ENCODE measurements at regions not wholly inside any gene's neighbourhood (a gene's known extent, or its start where the extent isn't known, plus 50 kb on each side); places are given as distances from the start of the nearest gene placed in this dataset.

DNA sequence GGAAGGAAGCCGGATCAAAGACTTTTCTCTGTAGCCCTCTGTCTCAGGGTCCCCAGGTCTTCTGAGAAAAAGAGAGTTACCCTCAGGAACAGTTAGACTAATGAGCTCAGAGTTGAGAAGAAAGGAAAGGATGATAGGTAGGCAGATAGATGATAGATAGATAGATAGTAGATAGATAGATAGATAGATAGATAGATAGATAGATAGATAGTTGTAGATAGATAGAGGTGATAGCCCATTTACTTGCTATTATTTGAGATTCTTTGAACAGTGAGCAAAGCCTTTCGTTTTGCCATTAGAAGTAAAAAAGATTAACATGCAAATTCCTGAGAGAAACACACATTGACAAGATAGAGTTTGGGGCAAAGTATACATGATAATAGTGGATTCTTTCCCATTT, 86.9 kb upstream of the KIT start:
- ATAC-seq (ENCODE audit: low FRiP score in 2 of 2) = no peak
- Histone ChIP-seq H3K4me1 (peaks cover 0 to 4% (median 0%) of the 10 kb centered on the region in 4 donors), H3K27ac (no peak overlapping the region), H3K4me3 (no peak overlapping the region), H3K36me3 (no peaks in the 10 kb centered on the region), H3K27me3 (no peaks in the 10 kb centered on the region), H3K9me3 (no peaks in the 10 kb centered on the region)
- TF ChIP-seq POLR2AphosphoS5 (IDR thresholded peaks at IDR 0.05) = no peak
- TF ChIP-seq, protein P1, sequence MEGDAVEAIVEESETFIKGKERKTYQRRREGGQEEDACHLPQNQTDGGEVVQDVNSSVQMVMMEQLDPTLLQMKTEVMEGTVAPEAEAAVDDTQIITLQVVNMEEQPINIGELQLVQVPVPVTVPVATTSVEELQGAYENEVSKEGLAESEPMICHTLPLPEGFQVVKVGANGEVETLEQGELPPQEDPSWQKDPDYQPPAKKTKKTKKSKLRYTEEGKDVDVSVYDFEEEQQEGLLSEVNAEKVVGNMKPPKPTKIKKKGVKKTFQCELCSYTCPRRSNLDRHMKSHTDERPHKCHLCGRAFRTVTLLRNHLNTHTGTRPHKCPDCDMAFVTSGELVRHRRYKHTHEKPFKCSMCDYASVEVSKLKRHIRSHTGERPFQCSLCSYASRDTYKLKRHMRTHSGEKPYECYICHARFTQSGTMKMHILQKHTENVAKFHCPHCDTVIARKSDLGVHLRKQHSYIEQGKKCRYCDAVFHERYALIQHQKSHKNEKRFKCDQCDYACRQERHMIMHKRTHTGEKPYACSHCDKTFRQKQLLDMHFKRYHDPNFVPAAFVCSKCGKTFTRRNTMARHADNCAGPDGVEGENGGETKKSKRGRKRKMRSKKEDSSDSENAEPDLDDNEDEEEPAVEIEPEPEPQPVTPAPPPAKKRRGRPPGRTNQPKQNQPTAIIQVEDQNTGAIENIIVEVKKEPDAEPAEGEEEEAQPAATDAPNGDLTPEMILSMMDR (IDR thresholded peaks at IDR 0.05) = no peak
- TF ChIP-seq EP300 (IDR thresholded peaks at IDR 0.05) = no peak
- TF ChIP-seq POLR2A (IDR thresholded peaks at IDR 0.05) = no peak
- 74 to 78% methylated on average over 2 of the region's 2 CpGs for WGBS, 2 donors
- no peak for DNase-seq

DNA sequence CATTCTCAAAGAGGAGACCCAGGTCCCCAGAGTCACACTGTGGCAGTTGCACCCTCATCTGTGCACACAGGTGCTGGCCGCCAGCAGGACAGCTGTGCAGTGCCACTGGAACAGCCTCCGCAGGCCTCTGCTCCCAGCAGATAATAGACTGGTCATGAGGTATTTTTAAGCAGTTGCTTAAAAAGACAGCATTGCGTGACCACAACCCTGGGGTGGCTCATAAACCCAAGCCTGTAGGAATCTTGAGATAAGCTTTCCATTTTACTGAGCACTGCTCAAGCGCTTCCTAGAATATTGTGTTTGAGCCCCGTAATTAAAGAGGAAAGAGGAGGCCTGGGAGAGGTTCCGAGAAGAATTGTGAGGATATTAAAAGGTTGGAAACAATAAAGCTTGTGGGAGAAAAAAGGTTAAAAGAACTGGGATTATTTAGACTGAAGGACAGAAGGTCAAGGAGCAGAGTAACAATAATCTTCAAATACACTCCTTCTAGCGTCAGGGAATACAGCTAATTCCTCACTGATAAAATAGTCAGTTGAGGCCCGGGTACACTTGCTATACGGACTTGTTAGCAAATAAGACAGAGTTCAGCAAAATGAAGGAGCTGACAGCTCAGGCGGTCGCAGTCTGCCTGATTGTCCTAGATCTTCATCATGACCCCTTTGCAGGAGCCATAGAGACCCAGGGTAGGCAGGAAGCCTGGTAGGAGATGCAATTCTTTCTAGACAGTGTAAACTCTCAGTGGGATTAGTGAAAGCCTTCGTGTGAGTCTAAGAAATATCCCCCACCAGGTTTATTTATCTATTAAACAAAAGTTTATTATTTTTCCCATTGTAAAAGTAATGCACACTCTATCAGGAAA, 86.2 kb upstream of the KIT start:
- Histone ChIP-seq H3K4me1 (peaks cover 0 to 4% (median 0%) of the 10 kb centered on the region in 4 donors), H3K27me3 (no peaks in the 10 kb centered on the region), H3K4me3 (no peak overlapping the region), H3K36me3 (no peaks in the 10 kb centered on the region), H3K9me3 (no peaks in the 10 kb centered on the region), H3K27ac (no peak overlapping the region)
- ATAC-seq (ENCODE audit: low FRiP score in 2 of 2) (no peak), DNase-seq (peak in 1 of 2 donors; percentile 27)
- no peak for TF ChIP-seq POLR2A (IDR thresholded peaks at IDR 0.05)
- TF ChIP-seq, protein P1 (IDR thresholded peaks at IDR 0.05) = no peak
- TF ChIP-seq POLR2AphosphoS5 (IDR thresholded peaks at IDR 0.05) = no peak
- TF ChIP-seq EP300 (IDR thresholded peaks at IDR 0.05) = no peak
- 81 to 84% methylated on average over 11 to 12 of the region's 12 CpGs for WGBS, 2 donors

DNA sequence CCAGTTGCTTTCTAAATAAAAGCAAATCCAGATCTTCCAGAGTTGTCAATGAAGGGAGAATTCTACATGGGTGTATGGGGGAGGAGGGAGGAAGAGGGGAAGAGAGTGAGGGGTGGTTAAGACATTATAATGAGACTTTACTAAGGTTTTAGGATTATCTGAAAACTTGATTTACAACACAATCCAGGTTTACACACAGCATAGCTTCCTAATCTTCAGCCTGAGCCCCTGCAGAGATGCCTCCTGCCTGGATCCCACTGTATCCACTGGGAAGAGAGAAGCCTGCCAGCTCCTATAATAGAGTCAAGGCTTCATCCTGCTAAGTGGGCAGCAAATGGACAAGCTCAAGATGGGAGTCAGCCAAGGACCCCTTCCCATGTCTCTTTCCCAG, 85.6 kb upstream of the KIT start:
- H3K27ac ChIP-seq = no peak overlapping the region
- no peaks in the 10 kb centered on the region for H3K27me3 ChIP-seq
- H3K4me3 ChIP-seq = no peak overlapping the region
- ATAC-seq (ENCODE audit: low FRiP score in 2 of 2) = no peak
- TF ChIP-seq POLR2A (IDR thresholded peaks at IDR 0.05) (no peak), POLR2AphosphoS5 (IDR thresholded peaks at IDR 0.05) (no peak), EP300 (IDR thresholded peaks at IDR 0.05) (no peak)
- TF ChIP-seq, protein P1 (IDR thresholded peaks at IDR 0.05) = no peak
- no peaks in the 10 kb centered on the region for H3K9me3 ChIP-seq
- H3K4me1 ChIP-seq = peaks cover 0 to 4% (median 0%) of the 10 kb centered on the region in 4 donors
- no peaks in the 10 kb centered on the region for H3K36me3 ChIP-seq
- no peak for DNase-seq

DNA sequence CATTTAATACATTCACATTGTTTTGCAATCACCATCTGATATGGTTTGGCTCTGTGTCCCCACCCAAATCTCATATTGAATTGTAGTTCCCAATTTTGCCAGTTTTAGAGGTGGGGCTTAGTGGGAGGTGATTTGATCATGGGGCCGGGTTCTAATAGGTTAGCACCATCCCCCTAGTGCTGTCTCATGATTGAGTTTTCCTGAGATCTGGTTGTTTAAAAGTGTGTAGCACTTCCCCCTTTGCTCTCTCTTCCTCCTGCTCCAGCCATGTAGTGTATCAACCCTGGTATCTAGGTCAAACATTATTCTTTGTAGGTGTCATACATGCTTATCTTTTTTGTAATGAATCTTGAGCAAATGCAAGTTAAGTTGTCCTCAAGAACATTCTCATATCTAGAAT, 83.3 kb upstream of the KIT start:
- Histone ChIP-seq H3K4me1 (no peaks in the 10 kb centered on the region), H3K4me3 (no peak overlapping the region), H3K9me3 (no peaks in the 10 kb centered on the region), H3K27me3 (no peaks in the 10 kb centered on the region), H3K36me3 (no peaks in the 10 kb centered on the region), H3K27ac (no peak overlapping the region)
- DNase-seq (no peak), ATAC-seq (ENCODE audit: low FRiP score in 2 of 2) (no peak)
- no peak for TF ChIP-seq POLR2AphosphoS5 (IDR thresholded peaks at IDR 0.05)
- WGBS, 2 donors = 79 to 82% methylated on average over 1 of the region's 1 CpG

DNA sequence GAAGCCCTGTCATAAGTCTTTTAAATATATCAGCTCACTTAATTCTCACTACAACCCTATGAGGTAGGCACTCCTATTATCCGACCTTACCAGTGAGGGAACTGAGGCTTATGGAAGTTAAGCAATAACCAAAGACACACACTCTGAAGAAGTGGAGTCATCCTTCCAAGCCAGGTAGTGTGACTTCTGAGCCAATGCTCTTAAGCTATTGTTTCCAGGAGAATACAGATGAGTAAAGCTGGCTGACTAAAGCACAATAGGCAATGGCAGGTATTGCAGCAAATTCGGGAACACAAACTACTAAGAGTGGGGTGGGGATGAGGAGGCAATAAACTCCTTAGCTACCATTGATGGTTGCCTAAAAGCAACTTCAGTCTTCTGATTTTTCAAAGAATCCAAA, 81.8 kb upstream of the KIT start:
- TF ChIP-seq POLR2A (IDR thresholded peaks at IDR 0.05) (no peak), POLR2AphosphoS5 (IDR thresholded peaks at IDR 0.05) (no peak), EP300 (IDR thresholded peaks at IDR 0.05) (no peak)
- TF ChIP-seq, protein P1 (IDR thresholded peaks at IDR 0.05) = no peak
- WGBS, 2 donors = 77 to 78% methylated on average over 2 of the region's 2 CpGs
- no peaks in the 10 kb centered on the region for H3K36me3 ChIP-seq
- ATAC-seq (ENCODE audit: low FRiP score in 2 of 2) (no peak), DNase-seq (no peak)
- H3K27me3 ChIP-seq = no peaks in the 10 kb centered on the region
- no peak overlapping the region for H3K27ac ChIP-seq
- H3K4me1 ChIP-seq = no peaks in the 10 kb centered on the region
- H3K9me3 ChIP-seq = no peaks in the 10 kb centered on the region
- no peak overlapping the region for H3K4me3 ChIP-seq

All from upper lobe of left lung (tissue), 6 donors.